ENCODE measurements at regions not wholly inside any gene's neighbourhood (a gene's known extent, or its start where the extent isn't known, plus 50 kb on each side); places are given as distances from the start of the nearest gene placed in this dataset.

- TF ChIP-seq ZBTB44 (CRISPR knock-in tag; IDR thresholded peaks at IDR 0.05) (no peak), HNRNPLL (IDR thresholded peaks at IDR 0.05; ENCODE audit: low read depth, low read length, poor library complexity, severe bottlenecking) (no peak), ZNF780A (CRISPR knock-in tag; IDR thresholded peaks at IDR 0.05) (no peak), CTCF (CRISPR knock-in tag; IDR thresholded peaks at IDR 0.05) (no peak), AFF4 (CRISPR knock-in tag; IDR thresholded peaks at IDR 0.05) (no peak)
Measured at GRCh38 chr1:198373376-198373775, 167.1 kb downstream of the ATP6V1G3 start.

Measured in HepG2 (cell line).